ENCODE measurements at regions not wholly inside any gene's neighbourhood (a gene's known extent, or its start where the extent isn't known, plus 50 kb on each side); places are given as distances from the start of the nearest gene placed in this dataset.

GRCh38 chr12:58250077-58250476, 308.7 kb downstream of the ATP23 start:
- no peak for TF ChIP-seq CTCF (IDR thresholded peaks at IDR 0.05; ENCODE audit: low read depth, low read length)
- Histone ChIP-seq H3K27me3 (ENCODE audit: control insufficient read depth, insufficient read depth, low read length) (no peaks in the 10 kb centered on the region), H3K9me3 (ENCODE audit: control insufficient read depth, insufficient read depth, low read length) (peaks cover 5% of the 10 kb centered on the region), H3K27ac (ENCODE audit: low read depth, low read length) (no peak overlapping the region), H3K4me3 (ENCODE audit: low read depth, low read length) (no peak overlapping the region)
- CTCF ChIA-PET: no interaction called here
- no peak for DNase-seq (ENCODE audit: low read depth, low spot score)
- POLR2A ChIA-PET: no interaction called here

GRCh38 chr12:58252914-58253313, 311.5 kb downstream of the ATP23 start:
- Histone ChIP-seq H3K27me3 (ENCODE audit: control insufficient read depth, insufficient read depth, low read length) (no peaks in the 10 kb centered on the region), H3K4me3 (ENCODE audit: low read depth, low read length) (no peak overlapping the region), H3K9me3 (ENCODE audit: control insufficient read depth, insufficient read depth, low read length) (no peaks in the 10 kb centered on the region), H3K27ac (ENCODE audit: low read depth, low read length) (no peak overlapping the region)
- ChIA-PET CTCF (no interaction called here), POLR2A (no interaction called here)
- no peak for DNase-seq (ENCODE audit: low read depth, low spot score)
- TF ChIP-seq CTCF (IDR thresholded peaks at IDR 0.05; ENCODE audit: low read depth, low read length): no peak

- no peak for DNase-seq (ENCODE audit: low read depth, low spot score)
- ChIA-PET CTCF (interaction anchor here (0.6 kb wide), 1 partner anchor 833 kb away, joined by 3 read pairs; no protein-coding TSS in a partner anchor), POLR2A (no interaction called here)
- no peak for TF ChIP-seq CTCF (IDR thresholded peaks at IDR 0.05; ENCODE audit: low read depth, low read length)
- H3K9me3 ChIP-seq (ENCODE audit: control insufficient read depth, insufficient read depth, low read length): no peaks in the 10 kb centered on the region
- H3K27ac ChIP-seq (ENCODE audit: low read depth, low read length): no peak overlapping the region
- H3K4me3 ChIP-seq (ENCODE audit: low read depth, low read length): no peak overlapping the region
- H3K27me3 ChIP-seq (ENCODE audit: control insufficient read depth, insufficient read depth, low read length): no peaks in the 10 kb centered on the region
These were observed 312.3 kb downstream of the ATP23 start for GRCh38 chr12:58253663-58254062.

- POLR2A ChIA-PET: no interaction called here
- no peaks in the 10 kb centered on the region for H3K9me3 ChIP-seq (ENCODE audit: control insufficient read depth, insufficient read depth, low read length)
- DNase-seq (ENCODE audit: low read depth, low spot score): no peak
- H3K27ac ChIP-seq (ENCODE audit: low read depth, low read length): no peak overlapping the region
- CTCF ChIA-PET: no interaction called here
- no peak for TF ChIP-seq CTCF (IDR thresholded peaks at IDR 0.05; ENCODE audit: low read depth, low read length)
- no peak overlapping the region for H3K4me3 ChIP-seq (ENCODE audit: low read depth, low read length)
- no peaks in the 10 kb centered on the region for H3K27me3 ChIP-seq (ENCODE audit: control insufficient read depth, insufficient read depth, low read length)
These were observed 313.2 kb downstream of the ATP23 start for GRCh38 chr12:58254463-58255100.

GRCh38 chr12:58262796-58263195, 321.4 kb downstream of the ATP23 start:
- CTCF ChIA-PET: interaction anchor here (0.6 to 1.7 kb wide), 2 partner anchors 15 to 887 kb away, joined by 3 to 4 read pairs; no protein-coding TSS in a partner anchor
- POLR2A ChIA-PET: no interaction called here
- H3K9me3 ChIP-seq (ENCODE audit: control insufficient read depth, insufficient read depth, low read length): no peaks in the 10 kb centered on the region
- no peak for TF ChIP-seq CTCF (IDR thresholded peaks at IDR 0.05; ENCODE audit: low read depth, low read length)
- DNase-seq (ENCODE audit: low read depth, low spot score): no peak
- H3K27ac ChIP-seq (ENCODE audit: low read depth, low read length): no peak overlapping the region
- H3K4me3 ChIP-seq (ENCODE audit: low read depth, low read length): no peak overlapping the region
- H3K27me3 ChIP-seq (ENCODE audit: control insufficient read depth, insufficient read depth, low read length): no peaks in the 10 kb centered on the region
